Thyroid gland (tissue), 4 donors: ENCODE measurements at regions not wholly inside any gene's neighbourhood (a gene's known extent, or its start where the extent isn't known, plus 50 kb on each side); places are given as distances from the start of the nearest gene placed in this dataset.

Experiments
- DNase-seq, 2 donors: peaks; one replicate each; pipeline ENCODE4 v3.0.0-alpha.2; 2019
- H3K27ac ChIP-seq, 3 donors: fragments of 200-600 bp; sonication (generic); 1 replicate in 2 of 3; 2 replicates in 1 of 3; pipeline ENCODE4 v1.5.1; 2016 to 2019; ENCODE audit warnings: mild to moderate bottlenecking in 1 of 3, moderate library complexity in 1 of 3
- H3K27me3 ChIP-seq: fragments of 200-600 bp; sonication (generic); one replicate; pipeline ENCODE4 v1.5.1; 2019
- H3K36me3 ChIP-seq, 2 donors: fragments of 200-600 bp; sonication (generic); one replicate each; pipeline ENCODE4 v1.5.1; 2016 to 2019
- H3K4me1 ChIP-seq, 2 donors: fragments of 200-600 bp; sonication (generic); one replicate each; pipeline ENCODE4 v1.5.1; 2017 to 2019
- H3K4me3 ChIP-seq, 3 donors: fragments of 200-600 bp; sonication (generic); replicated peaks in 1 of 3; 1 replicate in 2 of 3; 2 replicates in 1 of 3; pipeline ENCODE4 v1.5.1; 2016; ENCODE audit warnings: mild to moderate bottlenecking in 1 of 3
- H3K9me3 ChIP-seq: fragments of 200-600 bp; sonication (generic); one replicate; pipeline ENCODE4 v1.5.1; 2017
- CTCF ChIP-seq, 6 experiments: fragments of 200-600 bp in 3 of 6; fragments of 450-650 bp in 3 of 6; sonication (generic) in 3 of 6; IDR thresholded peaks; one replicate each; pipeline ENCODE4 v1.5.1; 2016 to 2019; ENCODE audit warnings: antibody characterized with exemption in 6 of 6, mild to moderate bottlenecking in 2 of 6, inconsistent platforms in 1 of 6, moderate library complexity in 1 of 6
- POLR2A ChIP-seq, 2 donors: fragments of 450-650 bp; IDR thresholded peaks; one replicate each; pipeline ENCODE4 v1.6.1; 2017; ENCODE audit warnings: antibody characterized with exemption in 2 of 2, mild to moderate bottlenecking in 2 of 2, moderate library complexity in 1 of 2
- WGBS, 2 donors: methylation state at CpG; one replicate each; pipeline ENCODE4 v1.1.5; 2017; 5-methylcytosine and 5-hydroxymethylcytosine counted together
- intact Hi-C: fragments of 100-400 bp; cut with DNase I; formaldehyde crosslinking; loops from one replicate; pipeline ENCODE4 v1.15.1; 2023

- 52 to 56% methylated on average over 5 of the region's 5 CpGs for WGBS, 2 donors
- Histone ChIP-seq H3K9me3 (no peaks in the 10 kb centered on the region), H3K36me3 (no peaks in the 10 kb centered on the region), H3K4me1 (no peaks in the 10 kb centered on the region), H3K4me3 (no peak overlapping the region), H3K27ac (no peak overlapping the region), H3K27me3 (no peaks in the 10 kb centered on the region)
- intact Hi-C loops, result no loop called here
- TF ChIP-seq POLR2A (IDR thresholded peaks at IDR 0.05) (no peak), CTCF (IDR thresholded peaks at IDR 0.05) (no peak)
- no peak for DNase-seq
Measured at GRCh38 chr5:113788141-113788655, 274.7 kb downstream of the YTHDC2 start.

- intact Hi-C loops, result no loop called here
- Histone ChIP-seq H3K36me3 (no peaks in the 10 kb centered on the region), H3K4me1 (no peaks in the 10 kb centered on the region), H3K4me3 (no peak overlapping the region), H3K9me3 (no peaks in the 10 kb centered on the region), H3K27ac (no peak overlapping the region), H3K27me3 (no peaks in the 10 kb centered on the region)
- no peak for DNase-seq
- TF ChIP-seq POLR2A (IDR thresholded peaks at IDR 0.05), result no peak
- 82 to 87% methylated on average over 3 of the region's 3 CpGs for WGBS, 2 donors
Measured at GRCh38 chr5:113789769-113790168, 276.3 kb downstream of the YTHDC2 start.

- H3K36me3 ChIP-seq, result no peaks in the 10 kb centered on the region
- TF ChIP-seq CTCF (IDR thresholded peaks at IDR 0.05), result no peak
- intact Hi-C loops, result no loop called here
- no peaks in the 10 kb centered on the region for H3K27me3 ChIP-seq
- H3K27ac ChIP-seq, result no peak overlapping the region
- 79 to 85% methylated on average over 4 of the region's 4 CpGs for WGBS, 2 donors
- no peaks in the 10 kb centered on the region for H3K4me1 ChIP-seq
- DNase-seq, result no peak
- no peaks in the 10 kb centered on the region for H3K9me3 ChIP-seq
- no peak overlapping the region for H3K4me3 ChIP-seq
Measured at GRCh38 chr5:113792806-113793205, 279.3 kb downstream of the YTHDC2 start.

- no peaks in the 10 kb centered on the region for H3K9me3 ChIP-seq
- no peak overlapping the region for H3K27ac ChIP-seq
- intact Hi-C loops, result no loop called here
- H3K4me1 ChIP-seq, result no peaks in the 10 kb centered on the region
- no peak for DNase-seq
- WGBS, 2 donors, result 92 to 94% methylated on average over 1 of the region's 1 CpG
- H3K27me3 ChIP-seq, result no peaks in the 10 kb centered on the region
- TF ChIP-seq POLR2A (IDR thresholded peaks at IDR 0.05), result no peak
- TF ChIP-seq CTCF (IDR thresholded peaks at IDR 0.05), result no peak
- H3K4me3 ChIP-seq, result no peak overlapping the region
- no peaks in the 10 kb centered on the region for H3K36me3 ChIP-seq
Measured at GRCh38 chr5:113794981-113795380, 281.5 kb downstream of the YTHDC2 start.

- Histone ChIP-seq H3K4me1 (no peaks in the 10 kb centered on the region), H3K27me3 (no peaks in the 10 kb centered on the region), H3K9me3 (no peaks in the 10 kb centered on the region), H3K36me3 (no peaks in the 10 kb centered on the region), H3K4me3 (no peak overlapping the region), H3K27ac (no peak overlapping the region)
- no peak for DNase-seq
- 68 to 70% methylated on average over 3 of the region's 3 CpGs for WGBS, 2 donors
- TF ChIP-seq CTCF (IDR thresholded peaks at IDR 0.05), result no peak
- no peak for TF ChIP-seq POLR2A (IDR thresholded peaks at IDR 0.05)
- intact Hi-C loops, result no loop called here
Measured at GRCh38 chr5:113800686-113801085, 287.2 kb downstream of the YTHDC2 start.

GRCh38 chr5:113804264-113804663 is 290.8 kb downstream of the YTHDC2 start:
- H3K4me3 ChIP-seq, result no peak overlapping the region
- H3K27ac ChIP-seq, result no peak overlapping the region
- H3K27me3 ChIP-seq, result no peaks in the 10 kb centered on the region
- intact Hi-C loops, result no loop called here
- H3K4me1 ChIP-seq, result peaks cover 13 to 23% of the 10 kb centered on the region in 2 donors
- H3K9me3 ChIP-seq, result no peaks in the 10 kb centered on the region
- no peaks in the 10 kb centered on the region for H3K36me3 ChIP-seq
- DNase-seq, result no peak
- 74% methylated on average over 4 of the region's 4 CpGs for WGBS, 2 donors
- TF ChIP-seq POLR2A (IDR thresholded peaks at IDR 0.05), result no peak
